AG04450 (cell line): ENCODE measurements at regions not wholly inside any gene's neighbourhood (a gene's known extent, or its start where the extent isn't known, plus 50 kb on each side); places are given as distances from the start of the nearest gene placed in this dataset.

Experiments used
- CTCF ChIA-PET: fragments of 300-600, 350-600 bp; formaldehyde crosslinking; extraction: SDS; loops from one replicate; lab custom pipeline; 2022; ENCODE audit warnings: antibody characterized with exemption, inconsistent platforms; lab: Charles Lee
- POLR2A ChIA-PET: fragments of 350-600 bp; formaldehyde crosslinking; extraction: SDS; loops from one replicate; lab custom pipeline; 2021; ENCODE audit warnings: antibody characterized with exemption, inconsistent platforms; lab: Yijun Ruan, JAX
- DNase-seq: peaks from one replicate; pipeline ENCODE4 v3.0.0-alpha.2; 2011; ENCODE audit warnings: low read depth, low spot score
- H3K27ac ChIP-seq: one replicate; pipeline ENCODE4 v1.5.1; 2012; ENCODE audit warnings: low read depth, low read length, control low read depth
- H3K27me3 ChIP-seq: one replicate; pipeline ENCODE4 v1.6.0; 2012; ENCODE audit warnings: low read length; ENCODE audit not compliant: control insufficient read depth, insufficient read depth
- H3K4me3 ChIP-seq: 2 replicates; pipeline ENCODE4 v1.5.1; 2011; ENCODE audit warnings: mild to moderate bottlenecking, low read depth, low read length, control low read depth
- H3K9me3 ChIP-seq: 2 replicates; pipeline ENCODE4 v1.5.1; 2012; ENCODE audit warnings: low read length; ENCODE audit not compliant: control insufficient read depth, insufficient read depth
- TF ChIP-seq, protein P1 (sequence below): IDR thresholded peaks from 2 replicates; pipeline ENCODE4 v1.5.1; 2011; ENCODE audit warnings: low read depth, low read length, control low read depth, inconsistent platforms

DNA sequence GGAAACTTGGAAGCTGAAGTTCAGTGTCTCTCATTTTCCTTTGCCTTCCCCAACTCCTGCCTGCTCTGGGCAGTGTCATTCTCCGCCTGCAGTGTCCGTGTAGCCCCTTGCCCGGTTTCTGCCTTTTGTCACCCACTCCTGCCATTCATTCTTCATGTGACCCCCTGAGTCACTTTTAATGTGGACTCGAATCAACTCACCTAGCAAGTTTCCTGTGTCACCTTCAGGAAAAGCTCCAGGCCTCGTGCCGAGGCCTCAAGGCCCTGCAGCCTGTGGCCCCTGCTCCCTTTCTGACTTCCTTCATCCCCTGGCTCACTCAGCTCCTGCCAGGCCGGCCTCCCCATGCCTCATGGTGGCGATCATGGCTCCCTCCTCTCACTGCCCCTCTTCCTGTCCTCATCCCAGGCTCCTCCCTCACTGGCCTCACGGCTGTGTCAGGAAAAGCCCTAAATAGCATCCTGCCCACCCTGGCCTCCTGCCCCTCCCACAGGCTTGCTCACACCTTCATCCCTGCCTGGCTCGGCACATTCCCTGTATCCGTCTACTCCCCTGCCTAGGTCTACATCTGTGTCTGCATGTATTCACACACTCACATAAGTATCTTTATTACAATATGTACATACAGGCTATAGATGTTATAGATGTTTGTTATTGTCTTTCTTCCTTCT is 294.9 kb downstream of the MED10 start:
- DNase-seq: no peak
- no peak overlapping the region for H3K27ac ChIP-seq
- no peak overlapping the region for H3K4me3 ChIP-seq
- ChIA-PET POLR2A (no interaction called here), CTCF (no interaction called here)
- TF ChIP-seq, protein P1, sequence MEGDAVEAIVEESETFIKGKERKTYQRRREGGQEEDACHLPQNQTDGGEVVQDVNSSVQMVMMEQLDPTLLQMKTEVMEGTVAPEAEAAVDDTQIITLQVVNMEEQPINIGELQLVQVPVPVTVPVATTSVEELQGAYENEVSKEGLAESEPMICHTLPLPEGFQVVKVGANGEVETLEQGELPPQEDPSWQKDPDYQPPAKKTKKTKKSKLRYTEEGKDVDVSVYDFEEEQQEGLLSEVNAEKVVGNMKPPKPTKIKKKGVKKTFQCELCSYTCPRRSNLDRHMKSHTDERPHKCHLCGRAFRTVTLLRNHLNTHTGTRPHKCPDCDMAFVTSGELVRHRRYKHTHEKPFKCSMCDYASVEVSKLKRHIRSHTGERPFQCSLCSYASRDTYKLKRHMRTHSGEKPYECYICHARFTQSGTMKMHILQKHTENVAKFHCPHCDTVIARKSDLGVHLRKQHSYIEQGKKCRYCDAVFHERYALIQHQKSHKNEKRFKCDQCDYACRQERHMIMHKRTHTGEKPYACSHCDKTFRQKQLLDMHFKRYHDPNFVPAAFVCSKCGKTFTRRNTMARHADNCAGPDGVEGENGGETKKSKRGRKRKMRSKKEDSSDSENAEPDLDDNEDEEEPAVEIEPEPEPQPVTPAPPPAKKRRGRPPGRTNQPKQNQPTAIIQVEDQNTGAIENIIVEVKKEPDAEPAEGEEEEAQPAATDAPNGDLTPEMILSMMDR: no peak
- peaks cover 46% of the 10 kb centered on the region for H3K9me3 ChIP-seq
- no peaks in the 10 kb centered on the region for H3K27me3 ChIP-seq

DNA sequence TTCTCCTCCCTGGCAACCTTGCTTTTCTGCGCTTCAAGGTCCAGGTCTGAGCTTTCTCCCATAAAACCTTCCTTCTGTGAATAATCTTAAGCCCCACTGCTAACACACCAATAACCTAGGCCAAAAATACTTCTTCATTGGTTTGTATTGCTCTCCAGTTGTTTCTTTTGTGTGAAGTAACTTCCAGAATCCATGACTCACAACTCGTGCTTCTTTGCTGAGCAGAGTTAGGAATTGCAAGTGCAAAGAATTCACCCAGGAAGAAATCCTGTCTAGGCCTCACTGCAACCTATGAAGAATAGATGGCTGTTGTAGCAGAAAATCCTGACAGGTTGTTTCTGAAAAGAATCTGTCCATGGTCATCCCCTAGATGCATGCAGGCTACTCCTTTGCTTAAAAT is 295.7 kb downstream of the MED10 start:
- TF ChIP-seq, protein P1: no peak
- Histone ChIP-seq H3K27ac (no peak overlapping the region), H3K27me3 (no peaks in the 10 kb centered on the region), H3K4me3 (no peak overlapping the region), H3K9me3 (peaks cover 41% of the 10 kb centered on the region)
- ChIA-PET CTCF (no interaction called here), POLR2A (no interaction called here)
- DNase-seq: no peak

DNA sequence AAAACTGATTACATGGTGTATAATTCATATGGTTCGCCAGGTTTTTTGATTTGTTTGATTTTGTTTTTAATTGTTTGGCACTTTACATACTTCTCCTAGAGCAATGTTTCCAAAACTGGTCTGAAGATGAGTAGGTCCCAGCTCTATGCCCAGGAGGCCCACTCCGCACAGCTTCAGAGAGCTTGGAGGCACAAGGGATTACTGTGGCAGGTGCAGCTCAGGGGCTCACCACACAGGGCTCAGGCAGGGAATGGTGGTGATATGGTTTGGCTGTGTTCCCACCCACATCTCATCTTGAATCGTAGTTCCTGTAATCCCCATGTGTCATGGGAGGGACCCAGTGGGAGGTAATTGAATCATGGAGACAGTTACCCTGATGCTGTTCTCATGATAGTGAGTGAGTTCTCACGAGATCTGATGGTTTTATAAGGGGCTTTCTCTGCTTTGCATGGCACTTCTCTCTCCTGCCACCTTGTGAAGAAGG is 296.6 kb downstream of the MED10 start:
- Histone ChIP-seq H3K9me3 (peaks cover 37% of the 10 kb centered on the region), H3K27me3 (no peaks in the 10 kb centered on the region), H3K4me3 (no peak overlapping the region), H3K27ac (no peak overlapping the region)
- CTCF ChIA-PET: no interaction called here
- TF ChIP-seq, protein P1: no peak
- no peak for DNase-seq
- POLR2A ChIA-PET: no interaction called here

DNA sequence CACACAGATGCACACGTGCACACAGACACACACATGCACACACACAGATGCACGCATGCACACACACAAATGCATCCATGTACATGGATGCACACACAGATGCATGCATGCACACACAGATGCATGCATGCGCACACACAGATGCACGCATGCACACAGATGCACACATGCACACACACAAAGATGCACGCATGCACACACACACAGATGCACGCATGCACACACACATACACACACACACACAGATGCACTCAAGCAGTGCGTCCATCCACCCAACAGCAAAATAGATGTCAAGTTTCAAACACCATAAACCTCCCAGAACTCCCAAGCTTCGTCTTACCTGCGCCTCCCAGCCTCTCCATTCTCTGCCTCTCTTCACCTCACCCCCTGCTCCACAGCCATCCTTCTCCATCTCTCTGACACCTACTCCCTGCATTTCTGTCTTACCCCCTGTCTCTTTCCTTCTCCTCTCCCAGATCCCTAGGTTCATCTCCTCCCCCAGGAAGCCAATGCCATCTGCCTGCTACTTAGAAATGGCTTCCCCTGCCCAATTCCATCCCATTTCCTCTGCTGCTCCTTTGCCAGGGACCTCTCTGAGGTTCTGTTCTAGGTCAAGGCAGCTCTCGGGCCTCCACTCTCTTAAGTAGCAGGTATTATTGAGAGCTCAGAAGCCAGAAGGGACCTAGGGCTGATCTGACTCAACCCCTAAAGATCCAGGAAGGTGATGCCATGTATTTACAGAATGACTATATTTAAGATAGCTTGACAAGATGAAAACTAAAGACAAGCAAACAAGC is 297.2 kb downstream of the MED10 start:
- Histone ChIP-seq H3K4me3 (no peak overlapping the region), H3K9me3 (peaks cover 41% of the 10 kb centered on the region), H3K27ac (no peak overlapping the region), H3K27me3 (no peaks in the 10 kb centered on the region)
- DNase-seq: no peak
- TF ChIP-seq, protein P1: no peak
- ChIA-PET POLR2A (no interaction called here), CTCF (no interaction called here)

DNA sequence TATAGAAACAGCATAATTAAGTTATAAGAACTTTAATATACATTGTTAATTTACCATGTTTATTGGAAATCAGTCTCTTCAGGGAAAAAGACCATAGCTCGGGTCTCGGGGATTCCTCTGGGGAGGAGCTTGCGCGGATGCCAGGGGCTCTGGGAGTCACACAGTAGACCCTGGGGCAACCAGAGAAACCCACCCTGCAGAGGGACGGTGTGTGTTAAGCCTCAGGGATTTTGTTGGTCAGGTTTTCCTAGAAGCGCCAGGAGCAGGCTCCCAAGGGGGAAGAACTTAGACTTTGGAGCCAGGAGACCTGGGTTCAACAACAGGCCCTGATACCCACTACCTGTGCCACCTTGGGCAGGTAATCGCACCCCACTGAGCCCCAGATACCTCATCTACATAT is 297.9 kb downstream of the MED10 start:
- no peak overlapping the region for H3K27ac ChIP-seq
- no peak overlapping the region for H3K4me3 ChIP-seq
- ChIA-PET POLR2A (no interaction called here), CTCF (no interaction called here)
- TF ChIP-seq, protein P1: no peak
- H3K9me3 ChIP-seq: peaks cover 41% of the 10 kb centered on the region
- no peaks in the 10 kb centered on the region for H3K27me3 ChIP-seq
- no peak for DNase-seq
